IPS DF 4.7 (cell line): ENCODE measurements at regions not wholly inside any gene's neighbourhood (a gene's known extent, or its start where the extent isn't known, plus 50 kb on each side); places are given as distances from the start of the nearest gene placed in this dataset.

Source experiments
- DNase-seq: peaks from one replicate; pipeline ENCODE4 v3.0.0-alpha.2; 2013; ENCODE audit warnings: low spot score; ENCODE audit errors: extremely low read depth

DNA sequence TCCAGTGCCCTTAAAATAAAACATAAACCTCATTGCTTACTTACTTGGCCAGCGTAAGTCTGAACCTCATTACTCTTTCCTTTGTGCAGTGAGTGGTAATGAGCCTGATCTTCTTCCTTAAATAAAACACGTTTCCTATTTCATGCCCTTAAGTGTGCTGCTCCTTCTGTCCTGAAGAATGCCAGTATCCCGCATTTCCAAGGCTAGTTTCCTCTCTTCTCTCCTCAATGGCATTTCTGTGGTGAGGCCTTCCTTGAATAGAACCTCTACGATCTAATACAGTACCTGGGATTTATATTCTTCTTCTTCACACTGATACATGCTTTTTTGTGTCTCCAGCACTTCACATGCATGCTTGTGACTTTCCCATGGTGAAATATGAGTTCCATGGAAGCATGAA, 523.4 kb upstream of the CDH4 start:
- DNase-seq: no peak

DNA sequence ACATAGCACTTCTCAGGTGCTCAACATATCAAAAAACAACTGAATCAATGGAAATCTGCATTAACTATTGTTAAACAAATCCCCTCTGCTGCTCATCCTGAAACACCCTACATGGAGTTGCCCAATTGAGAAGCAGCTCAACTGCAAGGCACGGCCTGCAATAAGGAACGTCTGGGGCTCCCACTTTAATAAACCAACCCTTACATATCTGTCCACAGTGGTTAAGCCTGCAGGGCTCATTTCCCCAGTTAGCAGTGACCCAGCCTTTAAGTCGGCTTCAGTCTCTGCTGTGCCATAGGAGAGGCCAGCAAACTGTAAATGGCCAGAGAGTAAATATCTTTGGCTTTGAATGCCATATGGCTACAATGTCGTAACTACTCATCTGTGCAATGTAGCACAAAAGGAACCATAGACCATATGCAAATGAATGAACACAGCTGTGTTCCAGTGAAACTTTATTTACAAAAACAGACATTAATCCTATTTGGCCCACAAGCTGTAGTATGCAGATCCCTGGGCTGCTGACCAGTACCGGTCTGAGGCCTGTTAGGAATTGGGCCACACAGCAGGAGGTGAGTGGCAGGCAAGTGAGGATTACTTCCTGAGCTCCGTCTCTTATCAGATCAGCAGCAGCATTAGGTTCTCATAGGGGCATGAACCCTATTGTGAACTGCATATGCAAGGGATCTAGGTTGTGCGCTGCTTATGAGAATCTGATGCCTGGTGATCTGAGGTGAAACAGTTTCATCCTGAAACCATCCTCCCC, 522.7 kb upstream of the CDH4 start:
- DNase-seq: no peak

DNA sequence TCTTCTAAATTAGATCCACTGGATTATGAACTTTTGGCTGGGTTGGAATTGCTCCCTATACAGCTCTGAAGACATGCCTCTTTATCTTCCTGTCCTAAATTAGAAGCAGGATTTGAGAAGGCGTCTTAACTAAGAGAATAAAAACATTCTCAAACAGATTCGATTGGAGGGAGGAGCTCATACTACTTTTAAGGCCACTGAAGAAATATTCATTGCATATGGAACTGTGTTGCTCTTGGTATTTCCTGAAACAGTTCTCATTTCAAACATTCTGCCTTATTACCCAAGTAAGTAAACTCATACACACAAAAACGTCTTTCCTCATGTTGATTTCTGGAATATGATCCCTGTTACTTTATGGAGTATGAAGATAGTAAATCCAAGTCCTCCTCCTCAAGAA, 519.7 kb upstream of the CDH4 start:
- DNase-seq: no peak

DNA sequence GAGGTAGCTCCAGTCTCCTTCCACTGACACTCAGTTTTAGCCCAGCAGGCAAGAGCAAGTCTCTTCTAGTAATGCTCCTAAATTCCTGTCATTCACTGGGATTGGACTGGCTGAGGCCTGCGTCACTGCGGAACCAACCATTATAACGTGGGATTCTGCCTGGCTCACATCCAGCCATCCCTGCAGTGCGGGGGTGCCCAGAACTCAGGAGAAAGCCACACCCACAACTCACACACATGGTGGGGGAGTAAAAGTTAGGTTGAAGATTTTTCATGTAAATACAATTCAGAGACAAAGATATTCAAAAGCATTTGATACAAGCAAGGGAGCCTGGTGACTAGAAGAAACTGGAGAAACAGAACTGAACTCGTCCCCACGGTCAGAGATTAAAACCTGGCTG, 504.0 kb upstream of the CDH4 start:
- DNase-seq: no peak

DNA sequence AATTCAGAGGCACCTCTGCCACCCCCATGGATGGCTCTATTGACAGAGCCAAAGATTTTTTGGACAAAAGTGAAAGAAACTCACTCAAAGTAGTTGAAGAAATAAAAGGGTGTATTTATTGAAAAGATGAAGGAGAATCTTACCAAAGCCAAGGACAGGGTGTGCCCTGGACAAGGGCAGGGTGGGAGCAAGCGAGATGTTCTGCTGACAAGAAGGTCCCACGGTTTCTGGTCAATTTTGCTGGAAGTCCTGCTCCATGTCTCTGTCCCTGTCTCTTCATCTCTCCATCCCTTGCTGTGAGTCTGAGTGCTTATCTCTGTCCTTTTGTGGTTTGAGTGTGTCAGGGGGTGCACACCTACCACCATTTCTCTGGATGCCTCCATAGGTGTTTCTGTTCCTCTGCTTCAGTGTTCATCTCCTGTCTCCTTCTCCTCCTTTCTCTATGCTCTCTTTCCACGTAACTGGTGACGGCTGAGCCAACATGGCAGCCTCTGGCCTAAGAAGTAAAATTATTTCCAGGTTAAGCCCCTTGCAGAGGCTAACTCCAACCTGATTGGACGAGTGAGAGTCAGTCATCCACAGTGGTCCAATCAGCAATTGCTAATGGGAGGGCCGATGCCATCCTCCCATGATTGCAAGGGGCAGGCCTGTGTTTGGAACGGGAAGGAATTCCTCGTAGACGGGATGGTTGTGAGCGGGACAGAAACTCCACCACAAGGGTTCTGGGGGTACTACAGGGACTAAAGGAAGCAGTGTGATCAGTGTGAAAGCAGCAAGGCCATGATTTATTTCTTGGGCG, 502.1 kb upstream of the CDH4 start:
- no peak for DNase-seq

DNA sequence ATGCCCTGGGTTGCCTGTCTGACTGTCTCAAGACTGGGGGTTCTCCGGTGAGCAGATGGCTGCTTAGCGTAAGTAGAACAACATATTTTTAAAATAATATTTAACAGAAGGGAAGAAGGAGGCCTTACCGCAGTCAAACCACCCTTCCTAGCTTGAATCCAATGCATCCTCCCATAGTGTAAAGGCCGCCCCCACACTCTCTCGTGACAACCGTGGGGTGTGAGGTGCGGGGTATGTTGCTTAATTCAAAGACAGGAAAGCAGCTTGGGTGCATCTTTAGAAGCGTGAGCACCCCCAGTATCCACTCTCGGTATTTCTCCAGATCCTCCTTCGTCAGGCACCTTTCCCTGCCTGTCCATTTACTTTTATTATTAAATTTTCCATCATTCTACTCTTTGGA, 501.2 kb upstream of the CDH4 start:
- DNase-seq: no peak

DNA sequence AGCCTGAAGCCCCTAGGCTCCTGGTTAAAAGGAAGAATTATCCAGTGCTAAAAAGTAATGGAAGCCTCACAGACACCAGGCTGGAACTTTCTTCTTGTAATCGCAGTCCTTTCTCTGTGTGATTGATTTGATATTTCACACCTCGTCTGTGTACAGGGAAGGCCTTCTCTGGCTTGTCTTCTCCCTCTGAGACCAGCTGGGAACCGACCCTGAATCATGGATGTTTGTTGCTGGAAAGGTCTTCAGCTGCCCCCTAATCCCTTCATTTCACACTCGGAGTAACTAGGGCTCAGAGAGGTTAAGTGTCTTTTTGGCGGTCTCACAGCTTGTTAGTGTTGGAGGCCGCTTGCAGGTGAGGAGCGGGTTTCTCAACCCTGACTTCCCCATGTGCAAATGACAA, 500.2 kb upstream of the CDH4 start:
- DNase-seq: no peak

DNA sequence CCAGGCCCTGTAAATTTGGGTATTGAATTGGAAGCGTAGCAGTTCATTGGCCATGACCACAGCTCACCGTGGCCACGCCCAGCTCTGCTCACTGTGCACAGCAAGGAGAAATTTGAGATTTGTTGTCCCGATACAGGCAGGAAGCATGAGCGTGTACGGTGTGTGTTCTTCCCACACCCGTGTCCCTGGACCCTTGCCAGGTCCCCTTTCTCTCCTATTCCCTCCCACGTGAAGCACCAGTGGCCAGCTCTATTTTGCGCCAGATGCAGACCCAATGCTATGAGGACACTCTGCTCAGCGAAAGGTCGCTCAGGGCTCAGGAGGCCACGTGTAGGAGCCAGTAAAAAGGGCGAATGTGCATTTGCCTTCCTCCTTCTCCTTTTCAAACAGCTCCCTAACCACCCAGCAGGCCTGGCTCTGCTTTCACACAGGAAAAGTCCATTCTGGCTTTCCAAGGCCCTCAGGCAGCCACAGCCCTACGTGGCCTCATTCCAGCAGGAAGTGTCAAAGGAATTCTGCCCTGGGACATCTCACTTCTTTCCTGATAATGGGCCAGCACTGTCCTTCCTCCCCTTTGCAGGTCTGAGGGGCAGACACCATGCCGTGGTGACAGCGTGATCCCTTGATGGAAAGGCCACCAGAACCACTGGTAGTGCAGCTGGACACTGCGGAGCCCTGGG, 499.2 kb upstream of the CDH4 start:
- DNase-seq: no peak

DNA sequence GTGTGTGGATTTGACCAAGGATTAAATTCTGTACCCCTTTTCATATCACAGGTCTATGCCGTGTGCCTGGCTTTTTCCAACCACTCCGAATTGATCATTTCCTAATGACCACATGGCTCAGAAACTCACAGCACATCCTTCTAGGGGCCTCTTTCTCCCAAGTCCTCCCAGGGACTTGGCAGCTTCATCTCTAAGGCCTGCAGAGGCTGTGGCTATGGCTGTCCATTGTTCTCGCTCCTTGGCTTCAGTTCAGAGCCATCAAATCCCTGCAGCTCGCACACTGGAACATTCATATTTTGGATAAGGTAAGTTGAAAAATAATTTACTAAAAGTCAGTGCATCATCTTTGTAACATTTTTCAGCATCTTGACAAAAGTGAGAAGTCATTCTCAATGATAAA, 497.2 kb upstream of the CDH4 start:
- DNase-seq: no peak

DNA sequence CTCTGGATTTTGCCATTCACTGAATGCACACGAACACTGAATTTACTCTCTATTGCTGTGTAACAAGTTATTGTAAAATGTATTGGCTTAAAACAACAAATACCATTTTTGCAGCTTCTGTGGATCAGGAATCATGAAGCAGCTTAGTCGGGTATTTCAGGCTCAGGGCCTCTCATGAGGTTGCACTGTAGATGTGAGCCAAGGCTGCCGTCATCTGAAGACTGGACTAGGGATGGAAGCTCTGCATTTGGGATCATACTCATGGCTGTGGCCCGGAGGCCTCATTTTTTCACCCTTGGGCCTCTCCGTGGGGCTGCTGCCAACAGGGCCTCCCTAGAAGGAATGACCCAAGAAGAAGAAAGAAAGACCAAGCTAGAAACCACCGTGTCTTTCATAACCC, 492.4 kb upstream of the CDH4 start:
- no peak for DNase-seq

DNA sequence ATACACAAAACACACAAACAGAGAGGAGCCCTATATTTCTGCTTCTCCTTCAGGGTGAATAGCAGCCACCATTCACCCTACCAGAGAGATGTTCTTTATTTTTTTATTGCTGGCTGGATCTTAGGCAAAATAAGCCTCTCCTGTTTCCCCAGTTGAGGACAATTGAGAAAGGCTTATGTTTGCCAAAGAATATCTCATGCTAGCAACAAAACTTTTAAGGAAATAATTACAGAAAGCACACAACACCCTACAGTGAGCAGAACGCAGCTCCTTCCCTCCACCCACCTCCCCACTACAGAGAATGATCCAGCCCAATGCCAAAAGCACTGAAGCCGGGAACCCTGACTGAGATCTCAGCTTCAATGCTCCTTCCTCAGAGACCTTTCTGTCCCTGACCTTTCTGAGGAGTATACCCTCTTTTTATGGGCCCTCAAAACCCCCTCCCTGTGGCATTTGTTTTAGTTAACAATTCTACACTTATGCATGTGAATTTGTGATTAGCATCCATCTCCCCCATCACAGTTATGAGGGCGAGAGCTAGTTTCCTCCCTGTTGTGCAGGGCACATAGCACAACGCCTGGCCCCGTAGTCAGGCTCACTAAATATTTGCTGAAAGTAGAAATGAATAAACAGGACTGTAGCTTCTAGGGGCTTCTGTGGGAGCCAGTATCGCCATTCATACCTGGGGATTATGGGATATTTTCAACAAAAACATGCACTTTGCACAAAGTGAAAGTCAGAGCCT, 491.6 kb upstream of the CDH4 start:
- DNase-seq: no peak

DNA sequence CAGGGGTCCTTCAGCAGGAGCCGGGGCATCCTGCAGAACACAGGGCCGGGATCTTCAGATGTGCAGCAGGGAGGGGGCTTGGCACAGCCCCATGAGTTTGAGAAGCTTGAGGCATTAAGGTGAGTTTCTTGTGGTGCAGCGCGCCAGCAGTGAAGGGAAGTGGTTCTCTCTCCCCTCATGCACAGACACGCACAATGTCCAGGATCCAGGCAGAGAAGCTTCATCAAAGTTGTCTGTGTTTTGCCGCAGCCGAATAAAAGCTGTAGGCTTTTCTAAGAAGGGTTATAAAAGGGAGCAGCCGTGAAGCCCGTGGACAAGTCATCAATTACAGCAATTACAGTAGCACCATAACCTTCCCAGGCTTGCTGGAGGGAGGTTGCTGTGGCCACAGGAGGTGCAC, 491.0 kb upstream of the CDH4 start:
- no peak for DNase-seq

DNA sequence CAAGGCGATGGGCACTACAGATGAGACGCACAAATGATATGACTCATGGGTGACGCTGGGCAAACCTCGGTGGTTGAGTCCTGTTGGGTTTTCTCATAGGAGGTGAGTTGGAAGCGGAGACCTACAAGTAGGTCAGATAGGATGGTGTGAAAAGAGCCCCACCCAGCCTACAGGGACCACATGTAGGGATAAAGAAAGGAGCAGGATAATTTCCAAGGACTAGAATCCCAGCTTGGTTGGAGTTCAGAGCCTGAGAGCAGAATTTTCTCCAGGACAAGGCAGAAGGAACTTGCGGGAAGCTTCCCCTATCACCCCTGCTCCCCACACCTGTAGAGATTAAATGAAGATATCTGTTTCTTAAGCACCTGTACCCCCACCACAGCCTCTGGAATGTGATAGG, 489.7 kb upstream of the CDH4 start:
- DNase-seq: no peak

DNA sequence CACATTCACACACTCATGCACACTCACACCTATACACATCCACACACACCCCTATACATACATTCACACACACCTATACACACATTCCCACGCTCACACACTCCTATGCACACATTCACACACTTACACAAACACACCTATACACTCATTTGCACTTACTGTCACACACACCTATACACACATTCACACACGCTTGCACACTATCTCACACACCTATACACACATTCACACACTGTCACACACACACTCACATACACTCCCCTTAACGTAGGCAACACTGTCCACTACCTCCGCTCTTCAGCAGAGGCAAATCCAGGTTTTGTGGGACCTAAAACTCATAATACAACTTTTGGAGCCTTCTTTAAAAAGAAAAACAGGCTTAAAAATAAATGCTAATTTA, 487.7 kb upstream of the CDH4 start:
- DNase-seq: no peak

DNA sequence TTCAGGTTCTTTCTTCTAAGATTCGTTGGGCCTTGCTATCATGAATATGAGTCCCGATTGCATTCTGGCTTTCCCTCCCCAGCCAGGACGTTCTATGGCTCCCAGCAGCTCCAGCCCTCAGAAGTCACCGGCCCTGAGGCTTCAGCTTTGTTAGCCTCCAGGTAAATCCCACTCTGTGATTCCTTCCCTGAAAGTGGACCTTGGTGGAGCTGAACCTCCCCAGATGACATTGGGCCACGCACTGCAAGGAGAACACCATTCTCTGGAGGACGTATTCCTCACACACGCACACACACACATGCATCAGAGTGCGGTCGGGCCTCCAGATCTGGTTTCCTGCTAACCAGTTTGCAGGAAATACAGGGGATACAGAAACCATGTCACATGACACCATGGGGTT, 487.3 kb upstream of the CDH4 start:
- DNase-seq: no peak

DNA sequence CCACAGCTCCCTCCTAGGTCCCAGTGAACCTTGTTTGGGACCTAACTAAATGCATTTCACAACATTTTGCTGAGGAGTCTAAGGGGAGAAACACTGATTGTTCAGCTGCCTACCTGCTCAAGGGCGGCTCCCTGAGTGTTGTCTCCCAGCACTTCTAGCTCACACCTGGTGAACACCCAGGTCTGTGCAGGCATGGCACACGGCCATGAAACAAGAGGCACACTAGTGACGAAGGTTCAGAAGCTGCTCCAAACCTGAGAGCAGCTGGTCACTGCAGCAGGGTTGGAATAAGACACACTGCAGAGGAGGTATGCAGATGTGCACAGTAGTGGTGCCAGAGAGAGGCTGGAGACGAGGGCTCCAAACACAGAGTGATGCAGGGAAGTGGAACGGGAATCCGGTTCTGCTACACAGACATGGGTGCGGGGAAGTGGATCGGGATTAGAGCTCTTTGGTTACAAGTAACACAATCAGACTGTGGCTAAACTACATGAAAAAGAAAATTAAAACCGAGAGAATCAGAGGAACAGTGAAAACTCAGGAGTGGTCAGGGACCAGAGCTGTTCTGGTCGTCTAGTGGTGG, 486.1 kb upstream of the CDH4 start:
- DNase-seq: no peak

DNA sequence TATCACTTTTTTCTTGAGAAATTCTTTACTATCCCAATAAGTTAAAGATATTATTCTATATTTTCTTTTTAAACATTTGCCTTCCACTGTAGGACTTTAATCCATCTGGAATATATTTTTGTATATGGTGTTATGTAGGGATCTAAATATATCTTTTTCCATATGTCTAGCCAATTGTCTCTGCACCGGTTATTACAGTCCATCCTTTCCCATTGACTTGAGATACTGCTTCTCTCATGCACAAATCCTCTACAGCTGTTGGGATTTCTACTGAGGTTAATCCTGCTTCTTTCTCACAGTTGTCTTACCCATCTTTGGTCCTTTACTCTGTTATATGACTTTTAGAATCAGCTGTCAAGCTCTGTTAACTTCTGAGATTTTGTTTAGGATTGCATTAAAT, 483.8 kb upstream of the CDH4 start:
- no peak for DNase-seq

DNA sequence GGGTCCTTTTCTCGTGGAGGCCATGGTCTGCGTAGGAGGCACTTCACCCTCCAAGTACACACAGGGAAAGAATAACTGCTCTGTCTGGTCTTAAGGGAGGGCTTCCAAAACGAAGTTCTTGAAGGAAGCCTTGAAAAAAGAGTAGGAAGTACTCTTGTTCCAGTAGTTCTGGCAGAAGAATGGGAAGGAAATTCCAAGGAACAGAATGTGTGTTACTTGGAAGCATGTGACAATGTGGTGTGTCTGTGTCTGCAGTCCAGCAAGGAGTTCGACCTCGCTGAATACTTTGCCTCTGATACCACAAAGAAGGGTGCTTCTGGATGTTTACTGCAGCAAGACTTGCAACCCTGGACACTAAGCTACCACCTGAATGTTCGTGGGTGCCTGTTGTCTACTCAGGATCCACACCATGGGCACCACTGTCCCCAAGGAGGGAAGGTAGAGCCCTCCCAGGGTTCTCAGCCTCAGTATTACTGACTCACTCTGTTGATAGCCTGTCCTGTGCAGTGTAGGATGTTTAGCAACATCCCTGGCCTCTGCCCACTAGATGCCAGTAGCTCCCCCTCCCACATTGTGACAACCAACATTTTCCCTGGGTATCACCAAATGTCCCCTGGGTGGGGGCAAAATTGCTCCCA, 471.6 kb upstream of the CDH4 start:
- DNase-seq: no peak

DNA sequence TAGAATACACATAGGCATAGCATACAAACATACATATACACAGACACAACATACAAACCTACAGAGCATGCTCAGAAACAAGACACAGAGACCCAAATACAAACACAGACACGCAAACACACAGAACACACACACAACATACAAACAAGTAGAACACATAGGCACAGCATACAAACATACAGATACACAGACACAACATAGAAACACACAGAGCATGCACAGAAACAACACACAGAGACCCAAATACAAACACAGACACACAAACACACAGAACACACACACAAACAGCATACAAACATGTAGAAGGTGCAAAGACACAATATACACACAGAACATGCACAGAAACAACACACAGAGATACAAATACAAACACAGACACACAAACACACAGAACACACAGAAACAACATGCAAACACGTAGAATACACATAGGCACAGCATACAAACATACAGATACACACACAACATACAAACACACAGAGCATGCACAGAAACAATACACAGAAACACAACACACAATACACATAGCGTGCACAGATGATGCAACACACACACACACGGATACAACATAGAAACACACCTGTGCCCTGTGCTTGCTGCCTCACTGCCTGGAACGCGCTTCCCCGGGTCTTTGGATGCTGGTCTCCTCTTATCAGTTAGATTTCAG, 469.0 kb upstream of the CDH4 start:
- DNase-seq: no peak

DNA sequence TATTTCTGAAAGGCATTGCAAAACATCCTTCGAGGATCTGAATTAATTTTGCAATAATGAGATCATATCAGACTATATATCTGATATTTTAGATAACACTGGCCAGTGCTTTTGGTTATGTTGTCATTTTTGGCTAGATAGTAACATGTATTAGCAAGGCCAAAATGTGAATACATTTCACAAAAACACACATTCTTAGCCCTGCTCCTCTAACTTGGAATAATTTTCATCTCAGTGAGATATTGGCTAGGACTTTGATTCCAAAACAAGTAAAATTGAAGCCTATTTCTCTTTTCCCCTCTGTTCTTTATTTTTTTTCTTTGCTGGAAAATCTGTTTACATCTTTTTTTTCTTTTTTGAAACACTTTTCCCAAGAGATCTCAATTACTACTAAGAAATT, 466.8 kb upstream of the CDH4 start:
- DNase-seq: no peak
